Activated CD8-positive, alpha-beta T cell treated with anti-CD3 and anti-CD28 coated beads for 36 hours (primary cell): ENCODE measurements at regions not wholly inside any gene's neighbourhood (a gene's known extent, or its start where the extent isn't known, plus 50 kb on each side); places are given as distances from the start of the nearest gene placed in this dataset.

ENCODE experiments used
- ATAC-seq: fragments of 200-7000 bp; cut with Tn5 transposase; one replicate; pipeline ENCODE4 v1.10.0; 2021; ENCODE audit warnings: mild to moderate bottlenecking, moderate library complexity
- CTCF ChIA-PET: fragments of 350-600 bp; sonication (Branson Sonifier 250); formaldehyde crosslinking; loops from one replicate; lab custom pipeline; 2021; ENCODE audit warnings: antibody characterized with exemption; lab: Charles Lee
- POLR2A ChIA-PET: fragments of 350-600 bp; sonication (Branson Sonifier 250); formaldehyde crosslinking; loops from one replicate; lab custom pipeline; 2021; ENCODE audit warnings: antibody characterized with exemption; lab: Charles Lee
- DNase-seq: peaks from one replicate; pipeline ENCODE4 v3.0.0-alpha.2; 2020
- H3K27ac Mint-ChIP-seq: one replicate; pipeline ENCODE4 v1.8.0; 2021; ENCODE audit warnings: mild to moderate bottlenecking, mixed read lengths
- H3K27me3 Mint-ChIP-seq: one replicate; pipeline ENCODE4 v1.8.0; 2021; ENCODE audit warnings: mixed read lengths
- H3K36me3 Mint-ChIP-seq: one replicate; pipeline ENCODE4 v1.8.0; 2021; ENCODE audit warnings: low read depth, mixed read lengths
- H3K4me1 Mint-ChIP-seq: one replicate; pipeline ENCODE4 v1.8.0; 2021; ENCODE audit warnings: low read depth, mixed read lengths
- H3K4me3 Mint-ChIP-seq: one replicate; pipeline ENCODE4 v1.8.0; 2021; ENCODE audit warnings: mild to moderate bottlenecking, moderate library complexity, mixed read lengths
- H3K9me3 Mint-ChIP-seq: one replicate; pipeline ENCODE4 v1.8.0; 2021; ENCODE audit warnings: mixed read lengths
- CTCF ChIP-seq: fragments of 200-600 bp; IDR thresholded peaks from one replicate; pipeline ENCODE4 v1.8.0; 2022; ENCODE audit warnings: antibody characterized with exemption, mild to moderate bottlenecking
- intact Hi-C: fragments of 100-400 bp; cut with micrococcal nuclease; formaldehyde crosslinking; loops from one replicate; pipeline ENCODE4 v1.10.0; 2022

GRCh38 chr1:55750628-55750995 is 535.4 kb upstream of the USP24 start:
- H3K9me3 Mint-ChIP-seq: no peaks in the 10 kb centered on the region
- intact Hi-C loops: no loop called here
- H3K27ac Mint-ChIP-seq: no peak overlapping the region
- ATAC-seq: no peak
- ChIA-PET POLR2A (no interaction called here), CTCF (no interaction called here)
- DNase-seq: no peak
- peaks cover 1% of the 10 kb centered on the region for H3K27me3 Mint-ChIP-seq
- no peak overlapping the region for H3K4me3 Mint-ChIP-seq
- no peaks in the 10 kb centered on the region for H3K4me1 Mint-ChIP-seq
- H3K36me3 Mint-ChIP-seq: no peaks in the 10 kb centered on the region
- no peak for TF ChIP-seq CTCF

- no peaks in the 10 kb centered on the region for H3K4me1 Mint-ChIP-seq
- POLR2A ChIA-PET: no interaction called here
- ATAC-seq (no peak), DNase-seq (no peak)
- no peak for TF ChIP-seq CTCF
- H3K27me3 Mint-ChIP-seq: peaks cover 1% of the 10 kb centered on the region
- intact Hi-C loops: no loop called here
- no peaks in the 10 kb centered on the region for H3K36me3 Mint-ChIP-seq
- no peak overlapping the region for H3K27ac Mint-ChIP-seq
- no peak overlapping the region for H3K4me3 Mint-ChIP-seq
- no peaks in the 10 kb centered on the region for H3K9me3 Mint-ChIP-seq
- CTCF ChIA-PET: no interaction called here
These were observed 534.9 kb upstream of the USP24 start for GRCh38 chr1:55749975-55750627.

- intact Hi-C loops: no loop called here
- no peak overlapping the region for H3K4me3 Mint-ChIP-seq
- CTCF ChIA-PET: no interaction called here
These were observed 532.3 kb upstream of the USP24 start for GRCh38 chr1:55747408-55747841.

GRCh38 chr1:55746710-55747109 is 531.5 kb upstream of the USP24 start:
- intact Hi-C loops: no loop called here
- Mint-ChIP-seq H3K9me3 (no peaks in the 10 kb centered on the region), H3K27ac (no peak overlapping the region), H3K36me3 (no peaks in the 10 kb centered on the region), H3K27me3 (peaks cover 1% of the 10 kb centered on the region), H3K4me3 (no peak overlapping the region), H3K4me1 (no peaks in the 10 kb centered on the region)
- no peak for TF ChIP-seq CTCF
- DNase-seq: no peak
- ChIA-PET CTCF (no interaction called here), POLR2A (no interaction called here)
- ATAC-seq: no peak

More at GRCh38 chr1:55747408-55747841, 532.3 kb upstream of the USP24 start:
- no peak for TF ChIP-seq CTCF
- no peaks in the 10 kb centered on the region for H3K36me3 Mint-ChIP-seq
- no peaks in the 10 kb centered on the region for H3K4me1 Mint-ChIP-seq
- no peak for DNase-seq
- no peaks in the 10 kb centered on the region for H3K9me3 Mint-ChIP-seq
- H3K27ac Mint-ChIP-seq: no peak overlapping the region
- ATAC-seq: no peak
- POLR2A ChIA-PET: interaction anchor here (0.6 kb wide), 1 partner anchor 13 kb away, joined by 3 read pairs; no protein-coding TSS in a partner anchor
- H3K27me3 Mint-ChIP-seq: peaks cover 1% of the 10 kb centered on the region

- Mint-ChIP-seq H3K4me3 (no peak overlapping the region), H3K27me3 (peaks cover 1% of the 10 kb centered on the region)
- intact Hi-C loops: no loop called here
These were observed 526.4 kb upstream of the USP24 start for GRCh38 chr1:55741516-55741915.

More at GRCh38 chr1:55741516-55741915, 526.4 kb upstream of the USP24 start:
- POLR2A ChIA-PET: no interaction called here
- CTCF ChIA-PET: no interaction called here
- Mint-ChIP-seq H3K9me3 (no peaks in the 10 kb centered on the region), H3K27ac (no peak overlapping the region), H3K36me3 (no peaks in the 10 kb centered on the region), H3K4me1 (no peaks in the 10 kb centered on the region)
- ATAC-seq (no peak), DNase-seq (no peak)
- TF ChIP-seq CTCF: no peak
